HG03280 (cell line): ENCODE measurements at regions not wholly inside any gene's neighbourhood (a gene's known extent, or its start where the extent isn't known, plus 50 kb on each side); places are given as distances from the start of the nearest gene placed in this dataset.

Experiments used
- ATAC-seq: cut with Tn5 transposase; IDR thresholded peaks from one replicate; pipeline ENCODE4 v1.9.1; 2021; ENCODE audit warnings: mild to moderate bottlenecking, moderate library complexity; ENCODE audit not compliant: unreplicated experiment

DNA sequence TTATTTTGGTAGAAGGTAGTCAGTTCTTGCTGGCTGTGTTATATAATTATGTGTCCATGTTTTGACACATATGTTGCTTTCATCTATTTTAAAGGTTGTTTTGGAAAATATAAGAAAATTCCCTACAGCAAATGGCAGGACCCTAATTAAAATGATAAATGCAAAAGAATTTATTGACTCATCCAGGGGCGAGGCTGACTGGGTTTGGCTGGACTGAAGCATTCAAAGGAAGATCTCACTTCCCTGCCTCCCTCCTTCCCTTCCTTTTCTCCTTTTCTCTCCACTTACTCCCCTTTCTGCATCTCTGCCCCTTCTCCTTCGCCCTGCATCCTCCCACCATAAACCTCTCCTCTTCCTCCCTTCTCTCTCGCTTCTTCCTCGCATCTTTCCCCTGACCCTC is 129.6 kb downstream of the SNAPC1 start:
- ATAC-seq = no peak

DNA sequence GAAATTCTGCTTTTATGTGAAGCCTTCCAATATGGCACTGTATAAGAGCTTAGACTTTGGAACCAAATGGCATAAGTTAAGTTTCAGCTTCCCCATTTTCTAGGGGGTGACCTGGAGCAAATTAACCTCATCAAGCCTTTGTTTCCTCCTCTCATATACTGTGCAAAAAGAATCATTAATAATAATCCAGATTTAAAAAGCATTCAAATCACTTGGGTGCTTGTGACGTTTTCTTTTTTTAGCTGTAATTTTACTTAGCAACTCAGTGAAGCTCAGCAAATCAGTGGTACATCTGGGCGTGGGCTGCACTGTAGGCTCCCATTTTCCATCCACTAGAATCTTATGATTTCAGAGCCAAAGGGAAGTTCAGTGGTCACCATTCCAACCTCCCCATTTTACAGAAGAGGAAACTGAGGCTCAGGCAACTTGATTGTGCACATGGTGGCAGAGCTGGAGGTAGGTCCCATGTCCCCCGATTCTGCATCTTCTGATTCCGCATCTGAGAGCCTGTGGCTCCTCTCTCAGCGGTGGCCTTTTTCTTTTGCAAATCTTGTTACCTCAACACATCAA is 131.2 kb downstream of the SNAPC1 start:
- no peak for ATAC-seq

DNA sequence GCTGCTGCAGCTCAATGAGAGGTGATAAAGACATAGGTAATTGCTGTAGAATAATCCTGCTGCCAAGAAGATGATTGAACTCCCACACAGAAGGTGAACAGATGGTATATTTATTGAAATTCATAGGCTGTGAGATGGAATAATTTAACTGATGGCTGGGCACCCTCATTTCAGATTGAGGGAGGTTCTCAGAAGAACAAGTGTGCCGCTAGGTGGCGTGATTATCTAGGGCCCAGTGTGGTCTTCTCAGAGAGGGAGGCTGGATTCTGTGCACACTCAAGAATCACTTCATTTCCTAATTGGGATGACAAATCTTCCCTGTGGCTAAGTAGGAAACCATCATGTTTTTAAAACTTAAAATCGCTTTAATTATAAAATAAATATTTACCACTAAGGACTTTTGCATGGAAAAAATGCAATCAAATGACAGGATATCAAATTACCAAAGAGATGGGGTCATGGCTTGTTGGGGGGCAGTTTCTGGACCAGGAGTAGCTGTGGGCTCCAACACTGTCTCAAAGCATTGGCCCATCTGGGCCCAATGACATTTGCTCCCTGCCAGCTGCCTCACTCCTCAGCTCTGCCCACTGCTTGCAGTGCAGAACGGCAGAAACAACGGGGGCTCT is 132.3 kb downstream of the SNAPC1 start:
- peak; percentile 39 for ATAC-seq

DNA sequence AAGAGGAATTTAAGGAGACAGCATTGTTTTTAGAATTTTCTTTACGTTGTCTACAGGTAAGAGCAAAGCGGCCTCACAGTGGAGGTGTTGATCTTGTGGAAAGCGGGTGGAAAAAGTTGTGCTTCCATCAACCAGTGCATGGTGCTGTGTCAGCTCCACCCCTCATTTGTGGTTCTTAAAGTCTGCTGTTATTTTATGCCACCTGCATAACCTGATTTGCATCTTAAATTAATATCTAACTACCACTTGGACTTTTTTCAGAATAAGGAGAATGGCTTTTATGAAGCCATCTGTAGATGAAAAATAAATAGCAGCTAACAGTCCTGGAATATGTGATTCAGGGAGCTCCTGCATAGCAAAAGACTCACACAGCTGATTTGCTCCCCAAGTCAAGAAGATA is 135.1 kb downstream of the SNAPC1 start:
- no peak for ATAC-seq

DNA sequence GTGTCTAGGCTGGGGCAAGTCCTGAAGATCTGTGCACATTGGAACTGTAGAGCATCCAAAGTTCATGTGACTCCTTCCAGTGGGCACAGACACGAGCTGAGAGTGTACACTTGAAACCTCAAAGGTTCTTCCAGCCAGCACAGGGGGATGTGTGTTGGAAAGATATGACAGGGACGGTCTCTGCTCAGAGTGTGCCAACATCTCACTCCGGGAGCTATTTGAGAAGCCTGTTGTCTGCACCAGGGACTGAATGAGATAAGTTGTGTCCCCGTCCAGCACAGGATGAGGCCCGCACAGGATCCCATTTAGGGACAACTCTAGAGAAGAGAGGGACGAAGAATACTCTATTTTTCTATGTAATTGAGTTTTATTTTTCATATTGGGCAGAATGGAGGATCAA is 136.3 kb downstream of the SNAPC1 start:
- ATAC-seq = no peak

DNA sequence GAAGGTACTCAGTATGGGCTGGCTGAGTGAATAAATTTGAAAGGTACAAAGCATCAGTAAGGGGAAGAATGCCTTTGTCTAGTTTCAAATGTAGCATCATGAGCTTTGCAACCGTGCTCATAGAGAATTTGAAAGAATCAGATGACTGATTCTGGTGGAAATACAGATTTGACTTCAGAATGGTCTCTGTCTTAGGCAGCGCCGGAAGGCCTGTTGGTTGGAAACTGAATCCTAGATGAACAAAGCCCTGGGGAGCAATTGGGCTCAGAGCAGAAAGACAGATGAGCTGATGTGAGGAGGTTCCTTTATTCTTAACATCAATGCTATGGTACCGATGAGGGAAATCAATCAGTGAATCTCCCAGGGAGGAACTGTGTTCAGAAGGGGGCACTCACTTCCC is 137.3 kb downstream of the SNAPC1 start:
- no peak for ATAC-seq

DNA sequence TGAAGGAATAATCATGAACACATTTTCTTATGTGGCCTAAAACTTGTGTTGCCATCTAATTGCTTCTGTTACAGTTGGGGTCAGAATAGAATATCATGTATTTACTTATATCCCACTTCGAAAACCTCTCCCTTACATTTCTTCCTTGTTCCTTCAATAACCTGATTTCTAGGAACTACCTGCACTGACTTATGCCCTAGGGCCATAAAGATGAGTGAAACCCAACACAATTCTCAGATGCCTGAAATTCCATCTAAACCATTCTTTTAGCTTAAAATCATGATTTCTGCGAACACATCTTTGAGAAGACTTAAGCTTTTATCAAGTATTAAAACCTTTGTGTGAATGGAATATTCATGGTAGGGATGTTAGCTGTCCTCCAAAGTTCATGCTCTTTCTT is 142.7 kb downstream of the SNAPC1 start:
- ATAC-seq = no peak

DNA sequence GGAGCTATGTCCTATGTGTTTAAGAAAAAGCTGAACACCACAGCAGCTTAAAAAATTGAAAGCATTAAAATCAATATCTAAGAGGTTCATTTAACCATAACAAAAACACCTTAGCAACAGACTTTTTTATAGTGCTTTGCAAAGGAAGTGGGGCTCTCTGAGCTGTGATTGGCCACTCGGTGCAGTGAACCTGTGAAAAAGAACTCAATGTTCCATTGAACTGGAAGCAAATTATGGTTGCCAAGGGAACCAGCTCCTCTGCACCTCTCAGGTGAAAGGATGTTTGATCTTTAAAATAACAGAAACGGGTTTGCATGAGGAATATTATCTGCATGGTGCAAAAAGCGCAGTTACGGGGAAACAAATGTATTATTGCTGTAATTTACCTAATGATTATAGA is 149.4 kb downstream of the SNAPC1 start:
- no peak for ATAC-seq

DNA sequence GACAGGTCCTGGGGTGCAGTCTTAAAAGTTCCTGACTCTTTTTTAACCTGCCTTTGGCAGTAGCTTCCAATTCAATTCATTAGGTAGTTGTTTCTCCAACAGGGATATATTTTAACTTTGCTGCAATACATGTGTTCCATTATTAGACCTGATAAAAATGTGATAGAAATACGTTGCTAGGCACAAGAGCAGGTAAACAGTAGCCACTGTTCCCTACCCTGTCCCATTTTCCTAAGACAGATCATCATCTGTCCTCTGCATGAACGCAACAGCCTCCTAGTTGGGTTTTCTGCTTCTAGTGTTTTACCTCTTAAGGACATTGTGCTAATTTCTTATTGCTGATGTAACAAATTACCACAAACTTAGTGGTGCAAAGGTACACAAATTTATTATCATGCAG is 156.8 kb downstream of the SNAPC1 start:
- no peak for ATAC-seq

DNA sequence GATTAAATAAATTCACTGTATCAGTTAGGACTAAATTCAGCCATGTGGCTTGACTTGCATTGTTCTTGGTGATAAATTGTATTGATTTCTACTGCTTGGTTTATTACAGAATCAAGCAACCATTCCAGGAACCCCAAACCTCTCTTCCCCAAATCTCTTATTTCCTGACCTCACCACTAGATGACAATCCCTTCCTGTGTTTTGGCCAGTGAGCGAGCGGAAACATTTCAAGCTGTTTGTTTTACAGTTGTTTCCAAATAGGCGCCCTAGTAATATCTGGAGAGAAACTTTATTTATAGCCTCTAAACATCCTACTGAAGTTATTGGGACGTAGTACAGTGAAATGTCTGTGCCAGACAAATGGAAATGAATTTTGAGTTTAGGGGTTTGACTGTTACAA is 161.1 kb downstream of the SNAPC1 start:
- no peak for ATAC-seq

DNA sequence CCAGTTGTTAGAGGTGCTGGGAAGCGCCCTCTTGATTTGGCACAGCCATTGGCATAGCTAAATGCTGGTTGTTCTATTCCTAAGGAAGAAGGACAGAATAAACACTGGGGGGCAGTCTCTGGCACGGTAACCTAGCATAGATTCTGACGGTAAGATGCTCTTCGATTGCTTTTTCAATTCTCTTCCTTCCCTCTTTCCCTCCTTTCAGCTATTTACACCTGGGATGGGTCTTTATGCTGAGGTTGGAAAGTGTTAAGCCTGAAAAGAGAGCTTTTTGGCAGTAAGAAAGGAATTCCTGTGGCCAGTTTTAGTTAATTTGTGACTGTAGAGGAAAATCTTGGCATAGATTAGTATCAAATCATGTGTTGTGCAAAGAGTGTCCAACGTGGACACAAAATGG is 162.8 kb downstream of the SNAPC1 start:
- ATAC-seq = no peak

DNA sequence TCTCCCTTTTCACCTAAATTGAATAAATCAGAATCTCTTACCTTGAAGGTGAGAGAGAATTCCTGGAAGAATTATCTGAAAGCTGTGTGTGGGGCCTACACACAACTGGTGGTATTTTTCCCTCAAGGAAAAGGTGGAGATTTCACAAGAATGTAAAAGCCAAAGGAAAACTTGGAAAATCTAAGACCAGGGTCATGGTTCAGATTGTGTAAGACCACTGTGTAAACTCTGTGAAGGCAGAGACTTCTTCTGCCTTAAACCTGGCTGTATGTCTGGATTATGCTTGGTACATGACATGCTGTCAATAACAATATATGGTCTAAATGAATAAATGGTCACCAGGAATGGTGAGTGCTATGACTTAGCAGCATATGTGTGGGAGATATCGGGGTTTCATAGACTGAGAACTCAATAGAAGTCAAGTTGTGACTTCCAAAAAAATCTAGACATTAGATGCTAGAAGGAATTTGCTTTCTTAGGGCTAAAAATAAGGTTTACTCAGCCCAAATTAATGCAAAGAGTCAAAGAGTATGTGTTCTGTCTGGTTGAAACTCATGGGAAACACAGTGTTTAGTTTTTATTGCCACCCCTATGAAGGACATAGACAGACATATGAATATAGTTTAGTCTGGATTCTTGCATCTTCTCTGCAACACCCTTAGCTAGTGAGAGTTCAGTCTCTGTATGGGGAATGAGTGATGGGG is 163.7 kb downstream of the SNAPC1 start:
- no peak for ATAC-seq

DNA sequence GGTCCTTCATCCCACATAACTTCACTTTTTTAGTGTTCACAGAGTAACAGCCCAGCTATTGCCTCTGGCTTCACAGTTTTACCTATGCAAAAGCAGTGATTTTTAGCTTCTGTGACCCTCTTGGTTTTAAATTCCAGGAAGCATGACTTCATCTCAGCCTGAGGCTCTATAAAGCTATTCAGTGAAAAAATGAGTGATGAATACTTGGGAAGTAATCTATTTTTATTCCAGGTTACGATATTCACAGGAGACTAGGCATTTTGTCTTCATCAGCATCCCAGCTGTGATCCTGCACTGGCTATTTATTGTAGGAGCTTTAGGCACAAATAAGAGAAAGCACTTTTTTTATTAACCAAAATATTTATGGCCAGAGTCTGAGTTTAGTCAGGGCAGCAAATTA is 164.8 kb downstream of the SNAPC1 start:
- ATAC-seq = no peak

DNA sequence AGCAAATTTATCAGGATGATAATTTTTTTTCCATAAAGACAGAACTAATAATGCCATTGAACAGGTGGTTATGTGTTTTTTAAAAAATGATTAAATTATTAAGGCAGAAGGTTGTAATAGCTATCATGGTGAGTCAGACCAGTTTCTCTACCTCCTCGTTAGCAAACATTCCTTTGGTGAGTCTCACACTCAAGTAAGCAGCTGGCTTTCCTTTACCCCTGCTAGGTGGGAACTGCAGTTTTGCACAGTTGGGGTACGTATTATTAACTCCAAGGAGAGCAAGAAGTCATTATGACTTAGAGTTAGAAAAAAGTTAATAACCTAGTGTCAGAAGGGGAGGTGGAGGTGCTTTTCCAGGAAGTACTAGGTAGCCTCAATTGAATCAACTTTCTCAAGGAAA is 165.3 kb downstream of the SNAPC1 start:
- ATAC-seq = no peak

DNA sequence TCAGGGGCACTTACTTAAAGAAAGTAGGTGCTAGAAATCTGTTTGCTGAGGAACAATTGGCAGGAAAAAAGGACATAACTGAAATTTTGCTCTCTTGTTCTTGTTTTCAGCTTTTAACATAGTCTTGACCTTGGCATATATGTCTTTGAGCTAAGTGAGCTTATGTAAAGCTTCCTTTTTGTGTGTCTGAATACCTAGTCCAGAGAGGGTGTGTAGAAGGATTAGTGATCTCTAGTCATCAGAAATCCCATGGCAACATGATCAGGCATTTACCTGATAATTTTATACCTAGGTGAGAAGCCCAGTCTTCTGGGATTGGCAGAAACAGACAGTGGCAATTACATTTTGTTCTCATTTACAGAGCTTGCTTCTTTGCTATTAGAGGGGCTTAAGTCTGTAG is 166.1 kb downstream of the SNAPC1 start:
- no peak for ATAC-seq

DNA sequence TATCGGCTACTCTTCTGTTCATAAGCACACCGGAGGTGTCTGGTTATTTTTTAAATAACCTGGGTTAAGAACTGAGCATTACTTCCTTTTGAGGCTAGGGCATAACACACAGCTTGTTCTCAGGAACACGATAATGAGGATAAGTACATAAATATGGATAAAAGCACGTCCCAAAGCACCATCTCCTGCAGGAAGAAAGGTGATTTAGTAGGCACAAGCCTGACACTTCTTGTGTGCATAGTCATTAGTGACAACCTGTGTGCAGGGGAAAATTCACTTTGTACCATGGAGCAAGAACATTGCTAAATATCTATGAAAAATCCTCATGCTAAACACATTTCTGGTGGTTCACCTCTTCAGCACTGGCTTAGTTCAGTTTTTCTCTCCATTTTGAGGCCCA is 166.5 kb downstream of the SNAPC1 start:
- no peak for ATAC-seq

DNA sequence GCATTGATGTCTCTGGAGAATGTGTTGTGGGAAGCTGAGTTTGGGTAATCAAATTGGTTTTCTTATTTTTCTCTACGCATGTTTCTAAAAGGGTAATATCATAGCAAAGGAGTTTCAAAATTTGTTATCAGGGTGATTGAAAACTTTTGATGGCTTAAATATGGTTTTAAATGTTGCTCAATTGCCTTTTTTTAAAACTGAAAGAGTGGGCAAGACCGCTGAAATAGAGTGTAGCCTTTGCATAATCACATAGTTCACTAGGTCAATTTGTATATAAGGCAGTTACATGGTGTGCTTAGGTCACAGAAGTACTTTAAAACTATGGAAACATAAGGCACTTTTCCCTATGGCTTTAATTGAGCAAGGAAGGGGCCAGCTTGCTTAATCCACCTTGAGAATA is 167.4 kb downstream of the SNAPC1 start:
- no peak for ATAC-seq

DNA sequence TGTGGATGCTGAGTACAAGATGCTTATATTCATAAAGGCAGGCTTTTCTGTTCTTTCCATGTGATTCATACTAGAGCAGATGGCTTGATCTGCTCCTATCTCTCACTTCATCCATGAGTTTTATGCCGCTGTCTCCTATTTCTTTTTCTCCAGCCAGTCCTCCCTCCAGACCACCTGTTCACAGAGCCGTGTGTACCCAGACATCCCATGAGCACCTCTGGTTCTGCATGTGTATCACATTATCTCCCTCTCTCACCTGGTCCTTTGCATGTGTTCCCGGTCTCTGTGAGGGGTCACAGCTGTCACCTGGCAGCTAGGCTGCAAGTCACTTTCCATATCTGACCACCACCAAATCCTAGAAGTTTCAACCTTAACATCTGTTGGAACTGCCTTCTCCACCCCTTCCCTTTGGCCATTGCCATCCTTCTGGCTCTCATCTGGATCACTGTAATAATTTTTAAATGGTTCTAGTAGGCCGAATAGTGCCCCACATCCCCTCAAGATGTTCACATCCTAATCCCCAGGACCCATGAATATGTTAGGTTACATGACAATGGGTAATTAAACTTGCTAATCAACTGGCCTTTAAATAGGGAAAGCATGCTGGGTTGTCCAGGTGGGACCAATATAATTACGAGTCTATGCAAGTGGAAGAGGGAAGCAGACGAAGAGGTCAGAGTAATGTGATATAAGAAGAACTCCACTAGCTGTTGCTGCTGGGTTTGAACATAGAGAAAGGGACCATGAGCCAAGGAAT is 168.1 kb downstream of the SNAPC1 start:
- ATAC-seq = no peak

DNA sequence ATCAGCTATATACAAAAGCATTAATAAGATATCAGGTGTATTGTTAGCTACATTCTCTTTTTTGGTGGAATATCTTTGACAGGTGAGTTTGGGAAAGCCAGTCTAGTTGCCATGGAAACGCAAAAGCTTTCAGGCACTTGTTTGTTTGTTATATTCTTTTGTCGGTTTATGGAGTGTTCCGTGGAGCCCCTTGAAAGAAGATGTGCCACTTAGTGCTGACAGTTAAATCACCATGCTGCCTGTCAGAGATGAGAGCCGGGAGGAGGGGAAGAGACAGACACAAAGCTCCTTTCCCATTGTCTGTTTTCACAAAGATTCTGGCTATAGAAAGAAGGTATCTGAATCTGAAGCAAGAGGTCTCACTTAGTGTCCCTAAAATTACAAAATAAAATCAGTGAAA is 170.8 kb downstream of the SNAPC1 start:
- ATAC-seq = no peak

DNA sequence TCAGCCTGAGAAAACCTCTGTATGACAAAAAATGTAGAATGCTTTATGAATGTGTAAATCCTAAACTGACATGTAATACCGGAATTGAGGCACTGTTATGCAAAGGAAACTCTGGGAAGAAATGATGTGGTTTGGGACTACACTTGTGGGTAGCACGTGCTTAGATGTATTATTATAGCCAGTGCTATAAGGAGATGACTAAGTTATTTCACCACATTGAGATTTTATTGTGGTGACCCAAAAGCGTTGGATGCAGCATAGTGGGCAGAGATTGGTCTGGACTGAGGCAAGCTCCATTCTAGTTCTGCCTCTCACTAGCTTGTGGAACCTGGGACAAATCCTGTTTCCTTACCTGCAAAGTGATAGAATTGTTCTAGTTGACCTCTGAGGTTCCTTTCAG is 172.2 kb downstream of the SNAPC1 start:
- no peak for ATAC-seq

DNA sequence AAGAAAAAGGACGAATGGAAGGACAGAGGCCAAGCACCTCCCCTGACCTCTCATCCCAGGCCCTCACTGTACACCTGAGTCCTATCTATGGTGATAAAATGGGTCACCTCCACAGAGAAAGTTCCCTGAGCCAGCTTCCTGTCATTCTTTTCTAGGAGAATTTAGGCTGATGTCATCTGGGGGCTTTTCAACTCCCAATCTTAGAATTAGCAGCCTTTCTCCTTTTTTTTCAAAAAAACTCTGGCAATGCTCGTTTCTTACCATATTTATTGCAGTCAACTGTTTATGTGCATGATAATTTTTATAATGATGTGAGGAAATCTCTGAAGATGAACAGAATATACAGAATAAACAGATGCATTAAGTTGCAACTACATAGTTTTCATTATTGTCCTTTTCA is 177.6 kb downstream of the SNAPC1 start:
- no peak for ATAC-seq
